Chondrocyte (in vitro differentiated cells): ENCODE measurements at regions not wholly inside any gene's neighbourhood (a gene's known extent, or its start where the extent isn't known, plus 50 kb on each side); places are given as distances from the start of the nearest gene placed in this dataset.

Source experiments
- DNase-seq: peaks from one replicate; pipeline ENCODE4 v3.0.0; 2021; ENCODE audit warnings: mixed read lengths, low spot score
- H3K27ac Mint-ChIP-seq: one replicate; pipeline ENCODE4 v1.8.0; 2021; ENCODE audit warnings: mild to moderate bottlenecking, moderate library complexity, mixed read lengths; ENCODE audit not compliant: unreplicated experiment
- H3K27me3 Mint-ChIP-seq: 2 replicates; pipeline ENCODE4 v1.8.0; 2021; ENCODE audit warnings: low read depth, mixed read lengths
- H3K36me3 Mint-ChIP-seq: 2 replicates; pipeline ENCODE4 v1.8.0; 2021; ENCODE audit warnings: low read depth, mixed read lengths
- H3K4me1 Mint-ChIP-seq: 2 replicates; pipeline ENCODE4 v1.8.0; 2021; ENCODE audit warnings: low read depth, mild to moderate bottlenecking, mixed read lengths
- H3K4me3 Mint-ChIP-seq: one replicate; pipeline ENCODE4 v1.8.0; 2021; ENCODE audit warnings: mild to moderate bottlenecking, moderate library complexity, mixed read lengths; ENCODE audit not compliant: unreplicated experiment
- H3K9me3 Mint-ChIP-seq: 2 replicates; pipeline ENCODE4 v1.8.0; 2021; ENCODE audit warnings: low read depth, mixed read lengths
- TF ChIP-seq, protein P1 (sequence below): fragments of 200-600 bp; sonication (generic); IDR thresholded peaks from 2 replicates; pipeline ENCODE4 v1.5.0; 2021; ENCODE audit warnings: antibody characterized with exemption, mild to moderate bottlenecking, moderate library complexity

DNA sequence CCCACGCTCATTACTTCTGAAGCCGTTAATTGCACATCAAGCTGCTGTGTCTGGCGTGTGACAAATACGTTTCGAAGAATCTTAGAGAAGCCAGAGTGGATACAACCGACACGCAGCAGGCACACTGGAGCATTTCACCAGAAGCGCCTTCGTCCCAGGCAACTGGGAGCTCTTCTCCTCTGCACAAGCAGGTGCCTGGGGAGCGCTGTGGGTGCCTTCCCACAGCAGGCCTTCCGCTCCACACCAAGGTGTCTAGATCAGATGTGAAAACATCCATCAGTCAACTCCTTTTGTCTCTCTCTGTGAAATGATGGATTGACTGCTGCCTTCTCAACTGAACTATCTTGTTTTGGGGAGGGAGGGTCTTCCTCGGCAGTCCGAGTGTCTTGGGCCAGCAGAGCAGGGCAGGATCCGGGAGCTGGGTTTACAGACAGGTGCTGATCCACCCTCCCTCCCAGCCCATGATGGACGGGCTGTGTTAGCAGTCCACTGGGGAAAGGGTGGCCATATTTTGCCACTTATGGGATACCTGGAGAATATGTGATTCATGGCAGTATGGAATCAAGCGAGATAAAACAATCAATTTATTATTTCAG lies 326.3 kb downstream of the TCERG1L start:
- no peak overlapping the region for H3K27ac Mint-ChIP-seq
- H3K4me3 Mint-ChIP-seq: no peak overlapping the region
- no peaks in the 10 kb centered on the region for H3K36me3 Mint-ChIP-seq
- TF ChIP-seq, protein P1, sequence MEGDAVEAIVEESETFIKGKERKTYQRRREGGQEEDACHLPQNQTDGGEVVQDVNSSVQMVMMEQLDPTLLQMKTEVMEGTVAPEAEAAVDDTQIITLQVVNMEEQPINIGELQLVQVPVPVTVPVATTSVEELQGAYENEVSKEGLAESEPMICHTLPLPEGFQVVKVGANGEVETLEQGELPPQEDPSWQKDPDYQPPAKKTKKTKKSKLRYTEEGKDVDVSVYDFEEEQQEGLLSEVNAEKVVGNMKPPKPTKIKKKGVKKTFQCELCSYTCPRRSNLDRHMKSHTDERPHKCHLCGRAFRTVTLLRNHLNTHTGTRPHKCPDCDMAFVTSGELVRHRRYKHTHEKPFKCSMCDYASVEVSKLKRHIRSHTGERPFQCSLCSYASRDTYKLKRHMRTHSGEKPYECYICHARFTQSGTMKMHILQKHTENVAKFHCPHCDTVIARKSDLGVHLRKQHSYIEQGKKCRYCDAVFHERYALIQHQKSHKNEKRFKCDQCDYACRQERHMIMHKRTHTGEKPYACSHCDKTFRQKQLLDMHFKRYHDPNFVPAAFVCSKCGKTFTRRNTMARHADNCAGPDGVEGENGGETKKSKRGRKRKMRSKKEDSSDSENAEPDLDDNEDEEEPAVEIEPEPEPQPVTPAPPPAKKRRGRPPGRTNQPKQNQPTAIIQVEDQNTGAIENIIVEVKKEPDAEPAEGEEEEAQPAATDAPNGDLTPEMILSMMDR: no peak
- no peaks in the 10 kb centered on the region for H3K27me3 Mint-ChIP-seq
- no peak for DNase-seq
- peaks cover 43% of the 10 kb centered on the region for H3K9me3 Mint-ChIP-seq
- no peaks in the 10 kb centered on the region for H3K4me1 Mint-ChIP-seq

GRCh38 chr10:130986846-130987245 lies 324.7 kb downstream of the TCERG1L start:
- H3K4me3 Mint-ChIP-seq: no peak overlapping the region
- peaks cover 50% of the 10 kb centered on the region for H3K9me3 Mint-ChIP-seq
- H3K27me3 Mint-ChIP-seq: no peaks in the 10 kb centered on the region
- no peaks in the 10 kb centered on the region for H3K36me3 Mint-ChIP-seq
- TF ChIP-seq, protein P1: no peak
- DNase-seq: no peak
- H3K4me1 Mint-ChIP-seq: no peaks in the 10 kb centered on the region
- H3K27ac Mint-ChIP-seq: no peak overlapping the region

- H3K27ac Mint-ChIP-seq: no peak overlapping the region
- H3K4me3 Mint-ChIP-seq: no peak overlapping the region
- TF ChIP-seq, protein P1: no peak
- no peaks in the 10 kb centered on the region for H3K4me1 Mint-ChIP-seq
- no peaks in the 10 kb centered on the region for H3K36me3 Mint-ChIP-seq
- DNase-seq: no peak
- H3K27me3 Mint-ChIP-seq: no peaks in the 10 kb centered on the region
- H3K9me3 Mint-ChIP-seq: peaks cover 53% of the 10 kb centered on the region
Measured at GRCh38 chr10:130987401-130987800, 324.1 kb downstream of the TCERG1L start.

DNA sequence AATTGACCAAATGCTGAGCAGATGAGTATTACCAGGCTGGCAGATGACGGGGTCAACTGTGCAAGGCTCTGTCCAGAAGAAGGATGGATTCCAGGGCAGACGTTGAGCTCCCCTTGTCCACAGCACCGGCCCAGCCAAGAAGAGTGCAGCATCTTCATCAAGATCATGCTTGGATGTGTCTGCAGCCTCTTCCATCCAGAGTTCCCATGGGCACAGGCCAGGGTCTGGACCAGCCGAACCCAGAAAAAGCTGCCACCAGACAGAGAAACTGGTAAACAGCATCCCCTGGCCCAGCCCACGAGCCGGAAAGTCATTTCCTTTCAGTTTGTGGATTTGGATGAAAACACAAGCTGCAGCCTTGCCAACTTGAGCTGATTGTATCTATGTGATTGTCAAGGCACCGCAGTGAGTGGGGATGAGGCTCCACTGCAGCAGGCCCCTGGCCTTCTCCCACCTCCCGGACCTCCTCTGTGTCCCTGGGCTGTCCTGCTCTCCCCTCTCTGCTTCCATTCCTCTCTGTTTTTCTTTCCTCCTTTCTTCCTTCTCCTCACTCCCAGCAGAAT lies 321.8 kb downstream of the TCERG1L start:
- H3K9me3 Mint-ChIP-seq: peaks cover 44% of the 10 kb centered on the region
- no peak for DNase-seq

GRCh38 chr10:130990486-130990885 lies 321.0 kb downstream of the TCERG1L start:
- no peak overlapping the region for H3K27ac Mint-ChIP-seq
- no peak for DNase-seq
- TF ChIP-seq, protein P1: no peak
- H3K4me1 Mint-ChIP-seq: no peaks in the 10 kb centered on the region
- H3K36me3 Mint-ChIP-seq: no peaks in the 10 kb centered on the region
- H3K9me3 Mint-ChIP-seq: peaks cover 42% of the 10 kb centered on the region
- H3K27me3 Mint-ChIP-seq: no peaks in the 10 kb centered on the region
- no peak overlapping the region for H3K4me3 Mint-ChIP-seq

More for the DNA sequence above, 321.8 kb downstream of the TCERG1L start:
- H3K4me3 Mint-ChIP-seq: no peak overlapping the region
- no peak overlapping the region for H3K27ac Mint-ChIP-seq
- H3K27me3 Mint-ChIP-seq: no peaks in the 10 kb centered on the region
- no peaks in the 10 kb centered on the region for H3K36me3 Mint-ChIP-seq
- no peaks in the 10 kb centered on the region for H3K4me1 Mint-ChIP-seq
- TF ChIP-seq, protein P1: no peak
